Endothelial cell of umbilical vein (primary cell): ENCODE measurements at regions not wholly inside any gene's neighbourhood (a gene's known extent, or its start where the extent isn't known, plus 50 kb on each side); places are given as distances from the start of the nearest gene placed in this dataset.

Experiments used
- BruUV-seq: library from RNA; stranded (reverse); fragments of 400-500 nt; replicated peaks from 2 replicates; lab custom pipeline; 2021; lab: Mats Ljungman, UMichigan
- CTCF ChIA-PET: fragments of 300-600, 350-600 bp; sonication (Branson Sonifier 250); formaldehyde crosslinking; loops from one replicate; lab custom pipeline; 2021; ENCODE audit warnings: antibody characterized with exemption, inconsistent platforms; lab: Charles Lee
- POLR2A ChIA-PET: fragments of 300-600, 350-600 bp; sonication (Branson Sonifier 250); formaldehyde crosslinking; loops from one replicate; lab custom pipeline; 2021; ENCODE audit warnings: antibody characterized with exemption, inconsistent platforms; lab: Charles Lee
- DNase-seq: peaks from one replicate; pipeline ENCODE4 v3.0.0-alpha.2; 2011; ENCODE audit warnings: low read depth, low spot score
- FAIRE-seq: peaks from 2 replicates; lab custom pipeline; 2011; peaks lifted over from hg19 to GRCh38; lab: Jason Lieb, UNC
- H2AFZ ChIP-seq: 2 replicates; pipeline ENCODE4 v1.6.0; 2012; ENCODE audit warnings: low read depth, low read length, control low read depth, inconsistent platforms
- H3K27ac ChIP-seq: 2 replicates; pipeline ENCODE4 v1.5.1; 2011; ENCODE audit warnings: low read depth, mild to moderate bottlenecking, control low read depth, low read length, moderate library complexity; ENCODE audit not compliant: insufficient read depth
- H3K27me3 ChIP-seq, 2 experiments: 2 replicates each; pipeline versions ENCODE4 v1.6.0 to v1.6.1; 2011; ENCODE audit warnings: low read length in 2 of 2, mixed read lengths in 1 of 2; ENCODE audit not compliant: control insufficient read depth in 2 of 2, insufficient read depth in 2 of 2
- H3K36me3 ChIP-seq, 2 experiments: 2 replicates in 1 of 2; 3 replicates in 1 of 2; pipeline ENCODE4 v1.5.1; 2011; ENCODE audit warnings: low read length in 2 of 2, mild to moderate bottlenecking in 1 of 2, moderate library complexity in 1 of 2; ENCODE audit not compliant: control insufficient read depth in 2 of 2, insufficient read depth in 2 of 2; ENCODE audit errors: extremely low read depth in 1 of 2
- H3K4me1 ChIP-seq: 3 replicates; pipeline ENCODE4 v1.5.1; 2011; ENCODE audit warnings: mild to moderate bottlenecking, low read length; ENCODE audit not compliant: control insufficient read depth, insufficient read depth; ENCODE audit errors: extremely low read depth
- H3K4me2 ChIP-seq: 2 replicates; pipeline ENCODE4 v1.6.1; 2011; ENCODE audit warnings: low read length, control low read depth, mixed read lengths; ENCODE audit not compliant: insufficient read depth
- H3K4me3 ChIP-seq, 3 experiments: fragments of 200-600 bp in 1 of 3; sonication (generic), shearing (Covaris generic) in 1 of 3; replicated peaks in 1 of 3; 2 replicates each; pipeline ENCODE4 v1.5.1; 2011 to 2016; ENCODE audit warnings: control low read depth in 3 of 3, low read length in 3 of 3, mild to moderate bottlenecking in 2 of 3, inconsistent platforms in 1 of 3, low read depth in 1 of 3, moderate library complexity in 1 of 3; ENCODE audit not compliant: insufficient read depth in 1 of 3
- H3K79me2 ChIP-seq: 2 replicates; pipeline ENCODE4 v1.6.0; 2012; ENCODE audit warnings: low read length, inconsistent platforms; ENCODE audit not compliant: control insufficient read depth, insufficient read depth
- H3K9ac ChIP-seq: replicated peaks from 2 replicates; pipeline ENCODE3; 2011; ENCODE audit warnings: low read length, control low read depth; ENCODE audit not compliant: insufficient read depth; ENCODE audit errors: extremely low read depth
- H3K9me1 ChIP-seq: replicated peaks from 3 replicates; pipeline ENCODE4 v1.6.0; 2011; ENCODE audit warnings: mild to moderate bottlenecking, low read length; ENCODE audit not compliant: control insufficient read depth, insufficient read depth; ENCODE audit errors: extremely low read depth
- H3K9me3 ChIP-seq: replicated peaks from 2 replicates; pipeline ENCODE4 v1.5.1; 2012; ENCODE audit warnings: low read length, inconsistent platforms; ENCODE audit not compliant: control insufficient read depth, insufficient read depth
- H4K20me1 ChIP-seq: replicated peaks from 2 replicates; pipeline ENCODE3; 2011; ENCODE audit warnings: mild to moderate bottlenecking, low read length; ENCODE audit not compliant: control insufficient read depth, insufficient read depth; ENCODE audit errors: extremely low read depth
- EZH2 ChIP-seq: IDR thresholded peaks from 2 replicates; pipeline ENCODE4 v1.6.1; 2012; ENCODE audit warnings: borderline replicate concordance, low read depth, mild to moderate bottlenecking, moderate library complexity, low read length, inconsistent platforms; ENCODE audit not compliant: severe bottlenecking
- FOS ChIP-seq: IDR thresholded peaks from 2 replicates; pipeline ENCODE4 v1.6.1; 2011; ENCODE audit warnings: mild to moderate bottlenecking, low read length, moderate library complexity, borderline replicate concordance; ENCODE audit not compliant: insufficient read depth
- GATA2 ChIP-seq: IDR thresholded peaks from 2 replicates; pipeline ENCODE4 v1.7.0; 2011; ENCODE audit warnings: low read depth, mild to moderate bottlenecking, moderate library complexity, mixed read lengths, low read length; ENCODE audit not compliant: insufficient read length, insufficient read depth
- JUN ChIP-seq: IDR thresholded peaks from 2 replicates; pipeline ENCODE4 v1.6.1; 2011; ENCODE audit warnings: borderline replicate concordance, low read depth; ENCODE audit not compliant: insufficient read length, insufficient read depth
- MYC ChIP-seq: IDR thresholded peaks from one replicate; pipeline ENCODE4 v1.6.1; 2011; ENCODE audit warnings: mild to moderate bottlenecking, low read depth, low read length
- POLR2A ChIP-seq: IDR thresholded peaks from 2 replicates; pipeline ENCODE4 v1.6.1; 2012; ENCODE audit warnings: low read depth, mild to moderate bottlenecking, control low read depth, low read length
- POLR2AphosphoS5 ChIP-seq: IDR thresholded peaks from 2 replicates; pipeline ENCODE4 v1.6.1; 2012; ENCODE audit warnings: low read depth, mild to moderate bottlenecking, control low read depth, low read length, moderate library complexity; ENCODE audit not compliant: insufficient read depth
- dilution Hi-C: fragments of 300-500 bp; cut with MboI; formaldehyde crosslinking; loops from one replicate; pipeline ENCODE4 v1.15.0; 2019; ENCODE audit warnings: low sequenced_read_pairs; ENCODE audit not compliant: extremely low pct_ligation_motif_present
- intact Hi-C: fragments of 100-400 bp; cut with micrococcal nuclease; formaldehyde crosslinking; loops from one replicate; pipeline ENCODE4 v1.10.0; 2022
- TF ChIP-seq, protein P1 (sequence below): IDR thresholded peaks from 2 replicates; pipeline ENCODE4 v1.6.1; 2011; ENCODE audit not compliant: insufficient read depth, insufficient read length
- TF ChIP-seq, protein P2 (sequence below), 2 donors: IDR thresholded peaks; 1 replicate in 1 of 2; 2 replicates in 1 of 2; pipeline ENCODE4 v1.5.1; 2011; ENCODE audit warnings: low read length in 2 of 2, mild to moderate bottlenecking in 2 of 2, moderate library complexity in 2 of 2, control low read depth in 1 of 2, inconsistent platforms in 1 of 2, low read depth in 1 of 2; ENCODE audit not compliant: insufficient read depth in 1 of 2; ENCODE audit errors: extremely low read depth in 1 of 2

DNA sequence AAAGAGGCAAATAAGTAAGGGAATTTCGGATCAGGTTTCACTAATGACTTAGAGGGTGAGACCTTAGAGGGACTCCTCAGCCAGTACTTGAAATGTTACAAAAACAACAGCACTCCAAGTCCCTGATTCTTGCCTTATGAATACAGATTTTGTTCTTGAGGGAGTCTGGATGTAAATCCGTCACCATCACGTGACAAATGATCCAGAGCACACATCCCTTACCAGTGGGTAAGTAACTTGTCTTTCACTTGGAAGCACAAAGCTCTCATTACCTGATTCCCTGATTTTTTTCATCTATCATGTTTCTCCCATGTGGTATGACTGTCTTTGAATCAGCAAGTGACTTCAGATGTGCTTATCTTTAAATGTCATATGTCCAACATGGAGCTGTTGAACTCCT lies 595.3 kb upstream of the POU3F2 start:
- Histone ChIP-seq H3K9me1 (no peaks in the 10 kb centered on the region), H2AFZ (no peak overlapping the region), H3K4me2 (no peak overlapping the region), H4K20me1 (no peaks in the 10 kb centered on the region), H3K4me3 (no peak overlapping the region), H3K36me3 (no peaks in the 10 kb centered on the region), H3K9ac (no peak overlapping the region), H3K27me3 (no peaks in the 10 kb centered on the region), H3K27ac (no peak overlapping the region), H3K9me3 (peaks cover 2% of the 10 kb centered on the region), H3K79me2 (no peaks in the 10 kb centered on the region), H3K4me1 (no peaks in the 10 kb centered on the region)
- BruUV-seq, result no TSS peak
- no peak for FAIRE-seq
- intact Hi-C loops, result no loop called here
- ChIA-PET POLR2A (no interaction called here), CTCF (interaction anchor here (1.3 kb wide), 1 partner anchor 880 kb away, joined by 3 read pairs; no protein-coding TSS in a partner anchor)
- no peak for TF ChIP-seq GATA2
- TF ChIP-seq POLR2AphosphoS5, result no peak
- no peak for TF ChIP-seq POLR2A
- TF ChIP-seq, protein P1, sequence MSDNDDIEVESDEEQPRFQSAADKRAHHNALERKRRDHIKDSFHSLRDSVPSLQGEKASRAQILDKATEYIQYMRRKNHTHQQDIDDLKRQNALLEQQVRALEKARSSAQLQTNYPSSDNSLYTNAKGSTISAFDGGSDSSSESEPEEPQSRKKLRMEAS, result no peak
- no peak for TF ChIP-seq MYC
- TF ChIP-seq JUN, result no peak
- TF ChIP-seq EZH2, result no peak
- TF ChIP-seq, protein P2, sequence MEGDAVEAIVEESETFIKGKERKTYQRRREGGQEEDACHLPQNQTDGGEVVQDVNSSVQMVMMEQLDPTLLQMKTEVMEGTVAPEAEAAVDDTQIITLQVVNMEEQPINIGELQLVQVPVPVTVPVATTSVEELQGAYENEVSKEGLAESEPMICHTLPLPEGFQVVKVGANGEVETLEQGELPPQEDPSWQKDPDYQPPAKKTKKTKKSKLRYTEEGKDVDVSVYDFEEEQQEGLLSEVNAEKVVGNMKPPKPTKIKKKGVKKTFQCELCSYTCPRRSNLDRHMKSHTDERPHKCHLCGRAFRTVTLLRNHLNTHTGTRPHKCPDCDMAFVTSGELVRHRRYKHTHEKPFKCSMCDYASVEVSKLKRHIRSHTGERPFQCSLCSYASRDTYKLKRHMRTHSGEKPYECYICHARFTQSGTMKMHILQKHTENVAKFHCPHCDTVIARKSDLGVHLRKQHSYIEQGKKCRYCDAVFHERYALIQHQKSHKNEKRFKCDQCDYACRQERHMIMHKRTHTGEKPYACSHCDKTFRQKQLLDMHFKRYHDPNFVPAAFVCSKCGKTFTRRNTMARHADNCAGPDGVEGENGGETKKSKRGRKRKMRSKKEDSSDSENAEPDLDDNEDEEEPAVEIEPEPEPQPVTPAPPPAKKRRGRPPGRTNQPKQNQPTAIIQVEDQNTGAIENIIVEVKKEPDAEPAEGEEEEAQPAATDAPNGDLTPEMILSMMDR (IDR thresholded peaks at IDR 0.05; ENCODE audit: extremely low read depth in 1 of 2, insufficient read depth in 1 of 2, low read depth in 1 of 2, low read length in 2 of 2), result no peak
- TF ChIP-seq FOS, result no peak
- dilution Hi-C loops, result no loop called here
- no peak for DNase-seq
